ENCODE measurements at regions not wholly inside any gene's neighbourhood (a gene's known extent, or its start where the extent isn't known, plus 50 kb on each side); places are given as distances from the start of the nearest gene placed in this dataset.

DNA sequence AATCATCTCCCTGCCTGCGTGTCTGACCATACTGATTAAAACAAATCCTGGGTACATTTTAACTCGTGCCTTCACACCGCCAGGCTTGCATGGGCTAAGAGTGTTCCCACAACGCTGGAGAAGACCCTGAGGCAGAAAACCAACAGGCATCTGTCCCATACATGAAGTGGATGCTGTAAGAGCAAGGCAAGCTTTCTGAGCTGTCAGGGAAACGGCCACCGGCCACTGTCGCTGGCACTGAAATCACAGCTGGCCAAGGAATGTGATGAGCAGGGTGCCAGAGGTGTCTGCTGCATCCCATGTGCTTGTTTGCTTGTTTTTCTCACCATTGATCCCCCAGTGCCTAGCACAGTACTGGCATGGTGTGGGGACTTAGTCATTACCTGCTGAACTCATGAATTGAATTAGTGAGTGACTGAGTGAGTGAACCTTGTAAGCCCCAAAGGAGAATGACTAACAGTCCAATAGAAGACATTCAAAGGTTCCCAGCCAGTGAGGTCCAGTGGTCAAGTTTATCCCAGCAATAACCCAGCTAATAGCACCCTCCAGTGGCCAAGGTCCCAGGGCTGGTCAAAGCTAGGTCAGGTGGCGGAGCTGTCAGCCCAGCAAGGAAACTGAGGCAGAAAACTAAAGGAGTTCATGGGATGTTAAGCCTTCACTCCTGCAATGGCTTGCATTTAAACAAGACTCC lies 92.7 kb upstream of the CDH5 start:
- Histone ChIP-seq H3K36me3 (ENCODE audit: control insufficient read depth in 2 of 3, insufficient read depth in 3 of 3, low read length in 3 of 3) (no peaks in the 10 kb centered on the region), H3K4me1 (ENCODE audit: control insufficient read depth in 2 of 2, insufficient read depth in 2 of 2, low read length in 2 of 2) (no peaks in the 10 kb centered on the region), H3K9me3 (ENCODE audit: control insufficient read depth in 2 of 3, low read length in 3 of 3) (no peaks in the 10 kb centered on the region), H3K27ac (ENCODE audit: low read depth, low read length) (no peak overlapping the region), H3K27me3 (ENCODE audit: control insufficient read depth in 2 of 2, insufficient read depth in 2 of 2, low read length in 2 of 2) (peaks cover 0 to 2% of the 10 kb centered on the region in 2 donors), H3K4me3 (ENCODE audit: low read length) (no peak overlapping the region)
- intact Hi-C loops (cut with micrococcal nuclease) = loop anchor here in 1 of 2 donors (1.0 kb wide), 1 partner anchor 42 kb away; no protein-coding TSS in a partner anchor
- ChIA-PET CTCF (no interaction called here), POLR2A (no interaction called here)
- peaks cover 0 to 25% (median 8%) of the 10 kb centered on the region in 11 donors for H3K9me3 Mint-ChIP-seq
- H3K27me3 Mint-ChIP-seq = peaks cover 17 to 29% (median 27%) of the 10 kb centered on the region in 5 donors
- peaks cover 0 to 18% (median 8%) of the 10 kb centered on the region in 7 donors for H3K4me1 Mint-ChIP-seq
- no peak for ATAC-seq
- H3K27ac Mint-ChIP-seq = no peak overlapping the region
- peaks cover 0 to 3% (median 0%) of the 10 kb centered on the region in 5 donors for H3K36me3 Mint-ChIP-seq
- peak in 1 of 9 donors; percentile 3 for DNase-seq
- no peak overlapping the region for H3K4me3 Mint-ChIP-seq

DNA sequence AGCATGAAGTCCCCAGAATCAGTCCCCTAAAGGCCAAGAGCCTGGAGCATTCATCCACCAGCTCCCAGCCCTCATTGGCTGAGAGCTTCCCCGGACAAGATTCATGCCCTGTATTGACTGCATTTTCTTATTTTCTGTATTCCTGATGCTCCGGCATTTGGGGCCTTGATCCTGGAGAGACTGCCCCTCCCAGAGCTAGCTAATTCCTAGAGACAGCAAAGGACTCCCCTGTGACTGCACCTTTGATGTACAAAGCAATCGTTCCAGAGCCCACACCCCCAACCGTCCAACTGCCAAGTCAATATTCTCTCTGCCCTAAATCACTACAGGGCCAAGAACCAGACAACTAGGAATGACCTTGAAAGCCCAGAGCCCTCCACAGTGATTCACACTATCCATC lies 93.4 kb upstream of the CDH5 start:
- H3K27me3 ChIP-seq (ENCODE audit: control insufficient read depth in 2 of 2, insufficient read depth in 2 of 2, low read length in 2 of 2) = peaks cover 0 to 2% of the 10 kb centered on the region in 2 donors
- Mint-ChIP-seq H3K36me3 (no peaks in the 10 kb centered on the region), H3K4me1 (peaks cover 0 to 18% (median 8%) of the 10 kb centered on the region in 7 donors), H3K27ac (no peak overlapping the region), H3K4me3 (no peak overlapping the region), H3K27me3 (peaks cover 20 to 29% (median 25%) of the 10 kb centered on the region in 5 donors), H3K9me3 (peaks cover 0 to 21% (median 5%) of the 10 kb centered on the region in 11 donors)
- H3K9me3 ChIP-seq (ENCODE audit: control insufficient read depth in 2 of 3, low read length in 3 of 3) = no peaks in the 10 kb centered on the region
- intact Hi-C loops (cut with micrococcal nuclease) = no loop called here
- DNase-seq (no peak), ATAC-seq (no peak)
- no peaks in the 10 kb centered on the region for H3K36me3 ChIP-seq (ENCODE audit: control insufficient read depth in 2 of 3, insufficient read depth in 3 of 3, low read length in 3 of 3)
- H3K27ac ChIP-seq (ENCODE audit: low read depth, low read length) = no peak overlapping the region
- POLR2A ChIA-PET = no interaction called here
- CTCF ChIA-PET = interaction anchor here (1.3 kb wide), 1 partner anchor 68 kb away, joined by 3 read pairs; no protein-coding TSS in a partner anchor
- H3K4me3 ChIP-seq (ENCODE audit: low read length) = no peak overlapping the region
- no peaks in the 10 kb centered on the region for H3K4me1 ChIP-seq (ENCODE audit: control insufficient read depth in 2 of 2, insufficient read depth in 2 of 2, low read length in 2 of 2)

DNA sequence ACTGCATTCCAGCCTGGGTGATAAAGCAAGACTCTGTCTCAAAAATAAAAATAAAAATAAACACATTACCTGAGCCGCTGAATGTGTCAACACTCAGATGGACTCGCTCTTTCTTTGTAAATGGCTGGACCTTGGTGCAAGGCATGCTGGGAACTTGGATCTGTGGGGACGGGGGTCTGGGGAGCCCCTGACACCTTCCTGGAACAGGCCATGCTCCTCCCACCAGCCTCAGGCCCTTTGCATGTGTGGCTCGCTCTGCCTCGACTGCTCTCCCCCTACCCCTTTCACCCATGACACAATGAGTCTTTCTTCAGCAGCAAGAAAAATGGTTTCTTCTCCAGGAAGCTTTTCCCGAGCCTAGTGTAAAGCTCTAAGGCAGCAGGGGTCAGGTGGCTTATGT lies 94.0 kb upstream of the CDH5 start:
- ATAC-seq = no peak
- Histone ChIP-seq H3K36me3 (ENCODE audit: control insufficient read depth in 2 of 3, insufficient read depth in 3 of 3, low read length in 3 of 3) (no peaks in the 10 kb centered on the region), H3K4me1 (ENCODE audit: control insufficient read depth in 2 of 2, insufficient read depth in 2 of 2, low read length in 2 of 2) (no peaks in the 10 kb centered on the region), H3K4me3 (ENCODE audit: low read length) (no peak overlapping the region), H3K27ac (ENCODE audit: low read depth, low read length) (no peak overlapping the region), H3K9me3 (ENCODE audit: control insufficient read depth in 2 of 3, low read length in 3 of 3) (no peaks in the 10 kb centered on the region), H3K27me3 (ENCODE audit: control insufficient read depth in 2 of 2, insufficient read depth in 2 of 2, low read length in 2 of 2) (peaks cover 0 to 2% of the 10 kb centered on the region in 2 donors)
- Mint-ChIP-seq H3K36me3 (no peaks in the 10 kb centered on the region), H3K27me3 (peaks cover 20 to 35% (median 26%) of the 10 kb centered on the region in 5 donors), H3K4me1 (peaks cover 0 to 18% (median 8%) of the 10 kb centered on the region in 7 donors), H3K27ac (no peak overlapping the region), H3K9me3 (peaks cover 0 to 17% (median 5%) of the 10 kb centered on the region in 11 donors), H3K4me3 (no peak overlapping the region)
- DNase-seq = peak in 1 of 9 donors; percentile 11
- intact Hi-C loops (cut with micrococcal nuclease) = no loop called here
- ChIA-PET POLR2A (no interaction called here), CTCF (interaction anchor here (1.3 kb wide), 1 partner anchor 69 kb away, joined by 3 read pairs; no protein-coding TSS in a partner anchor)

DNA sequence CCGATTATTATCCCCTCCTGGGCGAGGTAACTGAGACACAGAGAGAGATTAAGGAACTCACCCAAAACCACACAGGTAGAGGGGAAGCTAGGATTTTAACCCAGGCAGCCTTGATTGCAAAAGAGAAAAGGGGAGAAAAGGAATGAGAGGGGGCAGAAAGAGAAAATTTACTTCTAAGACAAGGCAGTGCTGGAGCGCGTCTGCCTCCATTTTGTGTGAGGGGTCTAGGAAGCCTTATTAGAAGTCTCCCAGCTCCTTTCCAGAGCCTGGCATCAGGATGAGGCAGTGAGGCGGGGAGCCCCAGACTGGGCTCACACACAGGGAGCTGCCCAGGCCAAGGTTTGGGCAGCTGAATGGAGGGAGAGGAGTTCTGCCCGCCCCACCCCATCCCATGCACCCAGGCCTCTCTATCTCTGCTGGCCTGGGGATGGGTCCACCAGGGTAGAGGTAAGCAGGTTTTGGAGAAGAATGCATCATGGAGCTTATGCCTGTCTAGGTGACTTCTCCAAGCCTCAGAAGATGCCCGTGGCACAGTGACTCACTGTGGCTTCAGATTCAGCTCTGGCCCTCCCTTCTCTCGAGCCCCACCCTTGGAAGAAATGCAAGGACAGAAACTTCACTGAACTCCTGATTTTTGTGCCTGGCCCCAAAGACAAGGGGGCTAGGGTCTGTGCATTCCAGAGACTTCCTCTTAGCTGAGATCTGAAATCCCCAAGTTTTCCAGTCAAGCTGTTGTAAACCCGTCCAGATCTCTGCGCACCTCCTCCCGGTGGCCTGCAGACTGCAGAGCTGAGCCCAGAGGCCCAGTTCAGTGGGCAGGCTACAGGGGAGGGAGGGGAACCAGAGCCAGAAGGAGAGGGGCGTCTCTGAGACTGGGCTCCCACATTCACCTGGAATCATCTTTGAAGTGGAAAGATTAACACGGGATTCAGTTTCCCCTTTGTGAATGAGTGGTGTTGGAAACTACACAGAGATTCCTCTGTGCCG lies 95.1 kb upstream of the CDH5 start:
- Mint-ChIP-seq H3K27me3 (peaks cover 26 to 45% (median 36%) of the 10 kb centered on the region in 5 donors), H3K36me3 (no peaks in the 10 kb centered on the region), H3K4me1 (peaks cover 0 to 22% (median 13%) of the 10 kb centered on the region in 7 donors), H3K27ac (no peak overlapping the region), H3K9me3 (peaks cover 0 to 13% (median 5%) of the 10 kb centered on the region in 11 donors), H3K4me3 (peak overlapping the region in 4 of 10 donors; percentile 1 to 61 (median 16))
- Histone ChIP-seq H3K4me1 (ENCODE audit: control insufficient read depth in 2 of 2, insufficient read depth in 2 of 2, low read length in 2 of 2) (no peaks in the 10 kb centered on the region), H3K4me3 (ENCODE audit: low read length) (no peak overlapping the region), H3K27ac (ENCODE audit: low read depth, low read length) (no peak overlapping the region), H3K27me3 (ENCODE audit: control insufficient read depth in 2 of 2, insufficient read depth in 2 of 2, low read length in 2 of 2) (peaks cover 0 to 2% of the 10 kb centered on the region in 2 donors), H3K9me3 (ENCODE audit: control insufficient read depth in 2 of 3, low read length in 3 of 3) (no peaks in the 10 kb centered on the region), H3K36me3 (ENCODE audit: control insufficient read depth in 2 of 3, insufficient read depth in 3 of 3, low read length in 3 of 3) (no peaks in the 10 kb centered on the region)
- intact Hi-C loops (cut with micrococcal nuclease) = no loop called here
- ATAC-seq = no peak
- ChIA-PET CTCF (interaction anchor here (1.3 kb wide), 1 partner anchor 70 kb away, joined by 3 read pairs; no protein-coding TSS in a partner anchor), POLR2A (no interaction called here)
- DNase-seq = peak in 1 of 9 donors; percentile 9

DNA sequence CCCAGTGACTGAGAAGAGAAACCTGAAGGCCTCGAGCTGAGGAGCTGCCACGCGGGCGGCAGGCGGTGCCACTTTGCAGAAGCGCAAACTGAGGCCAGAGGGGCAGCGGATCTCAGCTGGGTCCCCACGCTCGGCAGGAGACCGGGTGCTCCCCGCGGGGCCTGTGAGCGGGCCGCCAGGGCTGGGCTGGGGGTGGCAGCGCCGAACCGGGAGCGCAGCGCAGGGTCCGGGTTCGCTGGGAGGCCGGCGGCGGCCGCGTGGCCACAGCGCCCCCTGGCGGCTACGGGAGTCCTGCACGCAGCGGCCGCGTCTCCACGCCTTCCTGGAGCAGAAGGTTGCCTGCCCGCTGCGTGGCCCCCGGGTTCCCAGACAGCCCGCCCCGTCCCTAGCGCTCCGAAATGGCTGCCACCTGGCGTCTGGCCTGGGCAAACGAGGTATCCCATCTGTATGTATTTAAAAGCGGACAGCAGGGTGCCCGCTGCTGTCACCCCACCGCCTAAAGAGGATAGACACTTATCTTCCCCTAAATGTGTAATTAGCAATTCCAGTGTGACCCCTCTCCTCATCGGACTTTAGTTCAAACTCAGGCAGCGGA lies 96.1 kb upstream of the CDH5 start:
- intact Hi-C loops (cut with micrococcal nuclease) = no loop called here
- CTCF ChIA-PET = no interaction called here
- DNase-seq (peak in 8 of 9 donors; percentile 13 to 80 (median 56)), ATAC-seq (peak; percentile 78)
- H3K9me3 Mint-ChIP-seq = peaks cover 0 to 4% (median 0%) of the 10 kb centered on the region in 11 donors
- Histone ChIP-seq H3K27me3 (ENCODE audit: control insufficient read depth in 2 of 2, insufficient read depth in 2 of 2, low read length in 2 of 2) (peaks cover 0 to 2% of the 10 kb centered on the region in 2 donors), H3K4me3 (ENCODE audit: low read length) (no peak overlapping the region), H3K27ac (ENCODE audit: low read depth, low read length) (no peak overlapping the region), H3K9me3 (ENCODE audit: control insufficient read depth in 2 of 3, low read length in 3 of 3) (no peaks in the 10 kb centered on the region), H3K36me3 (ENCODE audit: control insufficient read depth in 2 of 3, insufficient read depth in 3 of 3, low read length in 3 of 3) (no peaks in the 10 kb centered on the region), H3K4me1 (ENCODE audit: control insufficient read depth in 2 of 2, insufficient read depth in 2 of 2, low read length in 2 of 2) (no peaks in the 10 kb centered on the region)
- no peaks in the 10 kb centered on the region for H3K36me3 Mint-ChIP-seq
- POLR2A ChIA-PET = no interaction called here
- peaks cover 0 to 24% (median 14%) of the 10 kb centered on the region in 7 donors for H3K4me1 Mint-ChIP-seq
- H3K4me3 Mint-ChIP-seq = peak overlapping the region in 6 of 10 donors; percentile 1 to 61 (median 34)
- H3K27ac Mint-ChIP-seq = no peak overlapping the region
- peaks cover 23 to 46% (median 41%) of the 10 kb centered on the region in 5 donors for H3K27me3 Mint-ChIP-seq

DNA sequence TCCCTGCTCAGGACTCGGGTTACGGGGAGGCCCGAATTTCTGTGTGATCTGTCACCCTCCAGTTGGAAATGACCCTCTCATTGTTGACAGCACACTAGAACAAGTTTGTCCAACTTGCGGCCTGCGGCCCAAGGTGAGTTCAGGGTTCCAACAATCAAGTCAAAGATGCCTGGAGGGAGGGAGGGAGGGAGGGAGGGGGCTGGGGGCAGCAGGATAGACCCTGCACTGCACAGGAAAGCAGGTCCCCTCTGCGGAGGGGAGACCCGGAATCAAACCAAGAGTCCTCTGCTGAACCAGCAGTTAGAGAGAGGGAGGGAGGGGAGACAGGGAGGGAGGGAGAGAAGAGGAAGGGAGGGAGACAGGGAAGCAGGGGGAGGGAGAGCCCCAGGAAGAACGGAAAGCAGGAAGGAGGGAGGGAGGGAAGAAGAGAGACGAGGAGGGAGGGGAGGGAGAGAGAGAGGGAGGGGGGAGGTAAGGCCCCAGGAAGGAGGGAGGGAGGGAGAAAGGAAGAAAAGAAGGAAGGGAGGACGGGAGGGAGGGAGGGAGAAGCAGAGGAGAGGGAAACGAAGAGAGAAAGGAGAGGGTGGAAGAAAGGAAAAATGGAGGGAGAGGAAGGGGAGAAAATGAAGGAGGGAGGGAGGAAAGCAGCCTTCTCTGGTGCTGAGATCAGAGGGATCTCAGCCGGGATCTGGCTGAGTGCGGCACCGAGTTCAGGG lies 96.7 kb upstream of the CDH5 start:
- ChIA-PET POLR2A (no interaction called here), CTCF (interaction anchor here (0.7 kb wide), 1 partner anchor 10 kb away, joined by 3 read pairs; no protein-coding TSS in a partner anchor)
- no peak for ATAC-seq
- H3K4me3 ChIP-seq (ENCODE audit: low read length) = no peak overlapping the region
- H3K4me1 ChIP-seq (ENCODE audit: control insufficient read depth in 2 of 2, insufficient read depth in 2 of 2, low read length in 2 of 2) = no peaks in the 10 kb centered on the region
- no peaks in the 10 kb centered on the region for H3K36me3 Mint-ChIP-seq
- H3K9me3 ChIP-seq (ENCODE audit: control insufficient read depth in 2 of 3, low read length in 3 of 3) = no peaks in the 10 kb centered on the region
- no peak overlapping the region for H3K27ac ChIP-seq (ENCODE audit: low read depth, low read length)
- no peaks in the 10 kb centered on the region for H3K36me3 ChIP-seq (ENCODE audit: control insufficient read depth in 2 of 3, insufficient read depth in 3 of 3, low read length in 3 of 3)
- H3K9me3 Mint-ChIP-seq = peaks cover 0 to 4% (median 0%) of the 10 kb centered on the region in 11 donors
- H3K27ac Mint-ChIP-seq = no peak overlapping the region
- peak overlapping the region in 2 of 10 donors; percentile 18 to 29 for H3K4me3 Mint-ChIP-seq
- H3K4me1 Mint-ChIP-seq = peaks cover 0 to 19% (median 12%) of the 10 kb centered on the region in 7 donors
- no peak for DNase-seq
- intact Hi-C loops (cut with micrococcal nuclease) = no loop called here
- H3K27me3 Mint-ChIP-seq = peaks cover 23 to 52% (median 38%) of the 10 kb centered on the region in 5 donors
- H3K27me3 ChIP-seq (ENCODE audit: control insufficient read depth in 2 of 2, insufficient read depth in 2 of 2, low read length in 2 of 2) = peaks cover 0 to 2% of the 10 kb centered on the region in 2 donors

Data from naive thymus-derived CD4-positive, alpha-beta T cell (primary cell).